Gastrocnemius medialis (tissue), 4 donors: ENCODE measurements at regions not wholly inside any gene's neighbourhood (a gene's known extent, or its start where the extent isn't known, plus 50 kb on each side); places are given as distances from the start of the nearest gene placed in this dataset.

Experiments
- CTCF ChIP-seq, 5 experiments: fragments of 450-650 bp in 3 of 5; fragments of 200-600 bp in 2 of 5; sonication (generic) in 2 of 5; IDR thresholded peaks in 4 of 5; conservative IDR thresholded peaks in 1 of 5; 1 replicate in 4 of 5; 2 replicates in 1 of 5; pipeline ENCODE4 v1.5.1; 2016 to 2019; ENCODE audit warnings: antibody characterized with exemption in 5 of 5, mild to moderate bottlenecking in 3 of 5, moderate library complexity in 3 of 5
- POLR2A ChIP-seq, 2 donors: fragments of 450-650 bp; IDR thresholded peaks; one replicate each; pipeline ENCODE4 v1.6.1; 2017; ENCODE audit warnings: antibody characterized with exemption in 2 of 2, mild to moderate bottlenecking in 2 of 2, moderate library complexity in 2 of 2

GRCh38 chr12:105672121-105672975 lies 341.9 kb downstream of the C12orf75 start:
- TF ChIP-seq CTCF (IDR thresholded peaks at IDR 0.05 in 4 of 5, conservative IDR thresholded peaks at IDR 0.05 in 1 of 5): no peak
- TF ChIP-seq POLR2A (IDR thresholded peaks at IDR 0.05): no peak
